Neuronal stem cell (in vitro differentiated cells): ENCODE measurements at regions not wholly inside any gene's neighbourhood (a gene's known extent, or its start where the extent isn't known, plus 50 kb on each side); places are given as distances from the start of the nearest gene placed in this dataset.

Source experiments
- DNase-seq: peaks from one replicate; pipeline ENCODE4 v3.0.0-alpha.2; 2013; ENCODE audit warnings: low spot score
- H2AFZ ChIP-seq: one replicate; pipeline ENCODE4 v1.6.1; 2013; ENCODE audit warnings: mild to moderate bottlenecking, low read length, inconsistent platforms
- H2AK5ac ChIP-seq: 2 replicates; pipeline ENCODE4 v1.6.1; 2013; ENCODE audit warnings: low read depth, mild to moderate bottlenecking, inconsistent platforms, low read length, moderate library complexity, mixed read lengths
- H2BK120ac ChIP-seq: 2 replicates; pipeline ENCODE4 v1.6.1; 2013; ENCODE audit warnings: low read depth, mild to moderate bottlenecking, inconsistent platforms, low read length, moderate library complexity, mixed read lengths
- H2BK12ac ChIP-seq: one replicate; pipeline ENCODE4 v1.6.1; 2013; ENCODE audit warnings: low read length, inconsistent platforms
- H2BK15ac ChIP-seq: 2 replicates; pipeline ENCODE4 v1.6.1; 2013; ENCODE audit warnings: mild to moderate bottlenecking, low read length, inconsistent platforms, mixed read lengths
- H2BK5ac ChIP-seq: one replicate; pipeline ENCODE4 v1.6.1; 2013; ENCODE audit warnings: inconsistent platforms, mild to moderate bottlenecking, low read length, moderate library complexity
- H3K14ac ChIP-seq: one replicate; pipeline ENCODE4 v1.6.1; 2013; ENCODE audit warnings: low read length, inconsistent platforms
- H3K18ac ChIP-seq: 2 replicates; pipeline ENCODE4 v1.6.1; 2013; ENCODE audit warnings: low read length, inconsistent platforms
- H3K23ac ChIP-seq: 2 replicates; pipeline ENCODE4 v1.6.1; 2013; ENCODE audit warnings: low read depth, mild to moderate bottlenecking, mixed read lengths, low read length, inconsistent platforms; ENCODE audit not compliant: poor library complexity
- H3K27ac ChIP-seq: replicated peaks from 3 replicates; pipeline ENCODE4 v1.5.1; 2013; ENCODE audit warnings: low read length, inconsistent platforms
- H3K27me3 ChIP-seq, 3 experiments: 2 replicates each; pipeline ENCODE4 v1.6.1; 2013; ENCODE audit warnings: low read length in 3 of 3, mild to moderate bottlenecking in 2 of 3, inconsistent platforms in 1 of 3, low read depth in 1 of 3, mixed read lengths in 1 of 3, moderate library complexity in 1 of 3; ENCODE audit not compliant: control insufficient read depth in 3 of 3, insufficient read depth in 3 of 3
- H3K36me3 ChIP-seq, 2 donors: replicated peaks in 1 of 2; 2 replicates each; pipeline ENCODE4 v1.6.1; 2013; ENCODE audit warnings: low read length in 2 of 2; ENCODE audit not compliant: control insufficient read depth in 2 of 2, insufficient read depth in 2 of 2
- H3K4ac ChIP-seq: 2 replicates; pipeline ENCODE4 v1.6.1; 2013; ENCODE audit warnings: inconsistent platforms, mild to moderate bottlenecking, low read length, moderate library complexity
- H3K4me1 ChIP-seq, 2 donors: 1 replicate in 1 of 2; 2 replicates in 1 of 2; pipeline ENCODE4 v1.6.1; 2013; ENCODE audit warnings: low read length in 2 of 2, low read depth in 1 of 2; ENCODE audit not compliant: control insufficient read depth in 2 of 2, insufficient read depth in 1 of 2
- H3K4me2 ChIP-seq: one replicate; pipeline ENCODE4 v1.6.1; 2013; ENCODE audit warnings: mild to moderate bottlenecking, low read length, inconsistent platforms; ENCODE audit not compliant: insufficient read depth, poor library complexity, severe bottlenecking
- H3K4me3 ChIP-seq, 2 donors: 2 replicates each; pipeline ENCODE4 v1.5.1; 2013; ENCODE audit warnings: low read length in 2 of 2, mild to moderate bottlenecking in 2 of 2, inconsistent platforms in 1 of 2, moderate library complexity in 1 of 2
- H3K79me1 ChIP-seq: one replicate; pipeline ENCODE4 v1.6.1; 2013; ENCODE audit warnings: low read depth, mild to moderate bottlenecking, inconsistent platforms, low read length, moderate library complexity
- H3K9ac ChIP-seq: one replicate; pipeline ENCODE4 v1.6.1; 2013; ENCODE audit warnings: mild to moderate bottlenecking, low read depth, low read length, inconsistent platforms; ENCODE audit not compliant: poor library complexity
- H3K9me3 ChIP-seq, 2 donors: replicated peaks in 1 of 2; 2 replicates each; pipeline versions ENCODE3 to v1.6.1; 2013; ENCODE audit warnings: low read length in 2 of 2, mild to moderate bottlenecking in 2 of 2, inconsistent platforms in 1 of 2, low read depth in 1 of 2, mixed read lengths in 1 of 2, moderate library complexity in 1 of 2; ENCODE audit not compliant: control insufficient read depth in 2 of 2, insufficient read depth in 1 of 2
- H4K8ac ChIP-seq: one replicate; pipeline ENCODE4 v1.6.1; 2013; ENCODE audit warnings: low read depth, mild to moderate bottlenecking, inconsistent platforms, low read length, moderate library complexity
- H4K91ac ChIP-seq: one replicate; pipeline ENCODE4 v1.6.1; 2013; ENCODE audit warnings: low read length, low read depth, mild to moderate bottlenecking, inconsistent platforms; ENCODE audit not compliant: poor library complexity
- WGBS, 2 donors: extraction: QIAGEN DNeasy Blood & Tissue Kit; methylation state at CpG; one replicate each; pipeline ENCODE4 v1.1.7; 2013; ENCODE audit warnings: missing lambda C conversion rate in 2 of 2, mixed read lengths in 1 of 2; ENCODE audit not compliant: insufficient read length in 2 of 2, insufficient replicate concordance in 1 of 2; ENCODE audit errors: extremely low coverage in 2 of 2; 5-methylcytosine and 5-hydroxymethylcytosine counted together

DNA sequence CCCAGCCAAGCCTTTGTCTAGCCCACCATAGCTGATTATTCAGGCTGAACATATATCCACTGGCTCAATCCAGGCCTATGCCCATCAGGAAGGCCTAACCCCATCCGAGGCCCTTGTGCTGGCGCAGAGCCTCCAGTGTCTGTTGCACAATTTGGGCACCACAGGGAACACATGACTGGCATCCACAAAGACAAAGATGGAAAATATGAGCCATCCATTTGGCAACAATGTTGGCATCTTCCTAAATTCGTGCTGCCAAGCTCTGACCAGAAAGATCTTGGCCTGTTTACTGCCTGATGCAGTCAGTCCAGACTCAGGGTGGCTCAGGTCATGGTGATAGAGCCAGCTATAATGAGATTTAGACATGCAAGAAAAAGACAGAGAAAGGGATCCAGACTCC lies 233.8 kb downstream of the PIK3R1 start:
- Histone ChIP-seq H2BK12ac (no peak overlapping the region), H4K91ac (no peak overlapping the region), H3K36me3 (no peaks in the 10 kb centered on the region), H4K8ac (no peak overlapping the region), H3K4ac (no peak overlapping the region), H3K23ac (no peak overlapping the region), H3K79me1 (no peaks in the 10 kb centered on the region), H2AK5ac (no peak overlapping the region), H3K9ac (peak overlapping the region; percentile 35), H3K9me3 (no peaks in the 10 kb centered on the region), H2BK5ac (no peak overlapping the region), H2BK15ac (no peak overlapping the region), H3K14ac (no peak overlapping the region), H2AFZ (no peak overlapping the region), H3K4me1 (peaks cover 0 to 3% of the 10 kb centered on the region in 2 donors), H3K27me3 (peaks cover 0 to 2% (median 0%) of the 10 kb centered on the region in 3 experiments), H3K4me2 (no peak overlapping the region), H2BK120ac (no peak overlapping the region), H3K27ac (no peak overlapping the region), H3K18ac (no peak overlapping the region), H3K4me3 (no peak overlapping the region)
- no peak for DNase-seq
- WGBS, 2 donors, result no CpG with 5 or more reads among the region's 3 CpGs

GRCh38 chr5:68450245-68450852 lies 234.8 kb downstream of the PIK3R1 start:
- Histone ChIP-seq H2BK12ac (no peak overlapping the region), H3K27ac (no peak overlapping the region), H4K8ac (no peak overlapping the region), H3K36me3 (no peaks in the 10 kb centered on the region), H2BK5ac (no peak overlapping the region), H3K4me2 (no peak overlapping the region), H2BK120ac (no peak overlapping the region), H3K9me3 (no peaks in the 10 kb centered on the region), H3K79me1 (no peaks in the 10 kb centered on the region), H2BK15ac (no peak overlapping the region), H3K4ac (no peak overlapping the region), H3K27me3 (peaks cover 0 to 2% (median 0%) of the 10 kb centered on the region in 3 experiments), H2AFZ (no peak overlapping the region), H3K4me1 (peaks cover 0 to 3% of the 10 kb centered on the region in 2 donors), H2AK5ac (no peak overlapping the region), H4K91ac (no peak overlapping the region), H3K9ac (no peak overlapping the region), H3K23ac (no peak overlapping the region), H3K18ac (no peak overlapping the region), H3K4me3 (no peak overlapping the region), H3K14ac (no peak overlapping the region)
- DNase-seq, result no peak
- WGBS, 2 donors, result no CpG with 5 or more reads among the region's 5 CpGs

GRCh38 chr5:68452286-68452685 lies 236.7 kb downstream of the PIK3R1 start:
- Histone ChIP-seq H3K79me1 (no peaks in the 10 kb centered on the region), H3K23ac (no peak overlapping the region), H2BK120ac (no peak overlapping the region), H3K4me3 (no peak overlapping the region), H3K36me3 (no peaks in the 10 kb centered on the region), H4K91ac (no peak overlapping the region), H3K27ac (no peak overlapping the region), H2BK15ac (no peak overlapping the region), H3K9ac (no peak overlapping the region), H3K18ac (no peak overlapping the region), H3K27me3 (peaks cover 0 to 2% (median 0%) of the 10 kb centered on the region in 3 experiments), H2AFZ (no peak overlapping the region), H3K4me1 (no peaks in the 10 kb centered on the region), H3K4ac (no peak overlapping the region), H3K14ac (no peak overlapping the region), H2BK12ac (no peak overlapping the region), H2AK5ac (no peak overlapping the region), H2BK5ac (no peak overlapping the region), H4K8ac (no peak overlapping the region), H3K9me3 (no peaks in the 10 kb centered on the region), H3K4me2 (no peak overlapping the region)
- WGBS, 2 donors, result no CpG with 5 or more reads among the region's 3 CpGs
- no peak for DNase-seq

DNA sequence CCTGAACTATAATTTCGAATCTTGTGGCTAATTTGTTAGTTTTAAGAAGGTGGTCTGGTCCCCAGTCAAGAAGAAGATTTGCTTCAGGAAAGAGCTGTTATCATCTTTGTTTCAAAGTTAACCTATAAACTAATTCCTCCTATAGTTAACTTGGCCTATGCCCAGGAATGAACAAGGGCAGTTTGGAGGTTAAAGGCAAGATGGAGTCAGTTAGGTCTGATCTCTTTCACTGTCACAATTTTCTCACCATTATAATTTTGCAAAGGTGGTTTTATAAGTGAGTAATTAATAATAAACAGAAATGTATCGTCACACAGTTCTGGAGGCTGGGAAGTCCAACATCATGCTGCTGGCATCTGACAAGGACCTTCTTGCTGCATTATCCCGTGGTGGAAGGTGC lies 238.6 kb downstream of the PIK3R1 start:
- no peak overlapping the region for H3K14ac ChIP-seq

More for the DNA sequence above, 238.6 kb downstream of the PIK3R1 start:
- Histone ChIP-seq H3K4me3 (no peak overlapping the region), H2BK12ac (no peak overlapping the region), H3K9ac (no peak overlapping the region), H4K91ac (no peak overlapping the region), H3K79me1 (no peaks in the 10 kb centered on the region), H3K27ac (no peak overlapping the region), H3K4me1 (no peaks in the 10 kb centered on the region), H3K23ac (no peak overlapping the region), H2BK5ac (no peak overlapping the region), H3K4me2 (no peak overlapping the region), H3K4ac (no peak overlapping the region), H2BK15ac (no peak overlapping the region), H2AFZ (no peak overlapping the region), H3K9me3 (no peaks in the 10 kb centered on the region), H3K18ac (no peak overlapping the region), H4K8ac (no peak overlapping the region), H3K27me3 (peaks cover 0 to under 1% (median 0%) of the 10 kb centered on the region in 3 experiments), H3K36me3 (no peaks in the 10 kb centered on the region), H2AK5ac (no peak overlapping the region), H2BK120ac (no peak overlapping the region)
- WGBS, 2 donors, result no CpG with 5 or more reads among the region's 3 CpGs
- no peak for DNase-seq
